HL-60 (cell line): ENCODE measurements at regions not wholly inside any gene's neighbourhood (a gene's known extent, or its start where the extent isn't known, plus 50 kb on each side); places are given as distances from the start of the nearest gene placed in this dataset.
A peak's percentile ranks its signal among the peaks of the same experiment; 100 is the strongest.

ENCODE experiments used
- DNase-seq, 2 experiments: peaks; one replicate each; pipeline ENCODE4 v3.0.0-alpha.2; 2010 to 2020; ENCODE audit warnings: low read depth in 1 of 2, low spot score in 1 of 2
- H3K27ac ChIP-seq: fragments of 250-450 bp; sonication (Bioruptor Pico); replicated peaks from 2 replicates; pipeline ENCODE4 v1.5.1; 2020; ENCODE audit warnings: mild to moderate bottlenecking, moderate library complexity
- H3K27me3 ChIP-seq: fragments of 250-450 bp; sonication (Bioruptor Pico); 2 replicates; pipeline ENCODE4 v1.5.1; 2021; ENCODE audit warnings: mild to moderate bottlenecking, moderate library complexity; ENCODE audit not compliant: insufficient read depth, poor library complexity, severe bottlenecking
- H3K4me3 ChIP-seq: replicated peaks from 2 replicates; pipeline ENCODE4 v1.5.1; 2011; ENCODE audit warnings: mild to moderate bottlenecking, control low read depth, low read length; ENCODE audit not compliant: insufficient read depth
- CTCF ChIP-seq: IDR thresholded peaks from one replicate; pipeline ENCODE4 v1.5.1; 2011; ENCODE audit warnings: low read length, control low read depth, inconsistent platforms; ENCODE audit not compliant: insufficient read depth
- GABPA ChIP-seq: IDR thresholded peaks from 2 replicates; pipeline ENCODE4 v1.6.1; 2012; ENCODE audit warnings: low read depth
- POLR2AphosphoS5 ChIP-seq: IDR thresholded peaks from 2 replicates; pipeline ENCODE4 v1.6.1; 2012; ENCODE audit warnings: low read depth
- REST ChIP-seq: IDR thresholded peaks from 2 replicates; pipeline ENCODE4 v1.6.1; 2012; ENCODE audit warnings: low read depth; ENCODE audit not compliant: insufficient replicate concordance
- SPI1 ChIP-seq: IDR thresholded peaks from 2 replicates; pipeline ENCODE4 v1.6.1; 2012; ENCODE audit warnings: low read depth, mild to moderate bottlenecking, borderline replicate concordance

- TF ChIP-seq SPI1, result no peak
Observed at GRCh38 chr7:125125315-125125714, 195.7 kb upstream of the POT1 start.

GRCh38 chr7:125122173-125122572 is 192.5 kb upstream of the POT1 start:
- no peak for DNase-seq
- H3K27me3 ChIP-seq, result no peaks in the 10 kb centered on the region
- TF ChIP-seq GABPA (no peak), POLR2AphosphoS5 (no peak), SPI1 (no peak)
- H3K27ac ChIP-seq, result no peak overlapping the region
- H3K4me3 ChIP-seq, result no peak overlapping the region

More at GRCh38 chr7:125125315-125125714, 195.7 kb upstream of the POT1 start:
- Histone ChIP-seq H3K27ac (no peak overlapping the region), H3K4me3 (no peak overlapping the region), H3K27me3 (no peaks in the 10 kb centered on the region)
- DNase-seq, result no peak

- no peak overlapping the region for H3K4me3 ChIP-seq
- no peak overlapping the region for H3K27ac ChIP-seq
- TF ChIP-seq GABPA, result no peak
- TF ChIP-seq POLR2AphosphoS5, result no peak
- TF ChIP-seq CTCF, result no peak
- TF ChIP-seq REST, result no peak
- no peak for TF ChIP-seq SPI1
- no peak for DNase-seq
- no peaks in the 10 kb centered on the region for H3K27me3 ChIP-seq
Observed at GRCh38 chr7:125119559-125120115, 190.0 kb upstream of the POT1 start.

- no peak overlapping the region for H3K27ac ChIP-seq
- peak in 1 of 2 experiments; percentile 1 for DNase-seq
- TF ChIP-seq GABPA (no peak), CTCF (no peak), POLR2AphosphoS5 (no peak), SPI1 (no peak), REST (no peak)
- H3K27me3 ChIP-seq, result no peaks in the 10 kb centered on the region
- H3K4me3 ChIP-seq, result no peak overlapping the region
Observed at GRCh38 chr7:125118444-125118843, 188.8 kb upstream of the POT1 start.

GRCh38 chr7:125112850-125113249 is 183.2 kb upstream of the POT1 start:
- no peak for TF ChIP-seq POLR2AphosphoS5
- TF ChIP-seq CTCF, result no peak
- TF ChIP-seq REST, result no peak
- TF ChIP-seq GABPA, result no peak
- TF ChIP-seq SPI1, result no peak
- H3K4me3 ChIP-seq, result no peak overlapping the region
- DNase-seq, result no peak
- H3K27ac ChIP-seq, result no peak overlapping the region
- no peaks in the 10 kb centered on the region for H3K27me3 ChIP-seq
